ENCODE measurements at regions not wholly inside any gene's neighbourhood (a gene's known extent, or its start where the extent isn't known, plus 50 kb on each side); places are given as distances from the start of the nearest gene placed in this dataset.

GRCh38 chr5:72695659-72696058, 120.8 kb upstream of the TNPO1 start:
- ChIA-PET CTCF (no interaction called here), POLR2A (no interaction called here)
- TF ChIP-seq CTCF (IDR thresholded peaks at IDR 0.05; ENCODE audit: control extremely low read depth, extremely low read depth, low read depth, missing control alignments) = no peak
- DNase-seq (ENCODE audit: extremely low spot score) = no peak

- ChIA-PET CTCF (no interaction called here), POLR2A (no interaction called here)
- TF ChIP-seq CTCF (IDR thresholded peaks at IDR 0.05; ENCODE audit: control extremely low read depth, extremely low read depth, low read depth, missing control alignments) = no peak
- no peak for DNase-seq (ENCODE audit: extremely low spot score)
Observed at GRCh38 chr5:72694856-72695255, 121.6 kb upstream of the TNPO1 start.

- TF ChIP-seq CTCF (IDR thresholded peaks at IDR 0.05; ENCODE audit: control extremely low read depth, extremely low read depth, low read depth, missing control alignments) = no peak
- ChIA-PET POLR2A (no interaction called here), CTCF (interaction anchor here (1.0 kb wide), 1 partner anchor 14 kb away, joined by 3 read pairs; no protein-coding TSS in a partner anchor)
- no peak for DNase-seq (ENCODE audit: extremely low spot score)
Observed at GRCh38 chr5:72693546-72694205, 122.8 kb upstream of the TNPO1 start.

- CTCF ChIA-PET = interaction anchor here (1.1 kb wide), 1 partner anchor 17 kb away, joined by 3 read pairs; no protein-coding TSS in a partner anchor
- no peak for TF ChIP-seq CTCF (IDR thresholded peaks at IDR 0.05; ENCODE audit: control extremely low read depth, extremely low read depth, low read depth, missing control alignments)
- no peak for DNase-seq (ENCODE audit: extremely low spot score)
- POLR2A ChIA-PET = no interaction called here
Observed at GRCh38 chr5:72692651-72693442, 123.6 kb upstream of the TNPO1 start.

GRCh38 chr5:72692231-72692637, 124.2 kb upstream of the TNPO1 start:
- TF ChIP-seq CTCF (IDR thresholded peaks at IDR 0.05; ENCODE audit: control extremely low read depth, extremely low read depth, low read depth, missing control alignments) = no peak
- CTCF ChIA-PET = interaction anchor here (1.1 kb wide), 1 partner anchor 17 kb away, joined by 3 read pairs; no protein-coding TSS in a partner anchor
- DNase-seq (ENCODE audit: extremely low spot score) = no peak
- POLR2A ChIA-PET = no interaction called here

GRCh38 chr5:72691751-72692150, 124.7 kb upstream of the TNPO1 start:
- CTCF ChIA-PET = interaction anchor here (1.1 kb wide), 1 partner anchor 18 kb away, joined by 3 read pairs; no protein-coding TSS in a partner anchor
- no peak for TF ChIP-seq CTCF (IDR thresholded peaks at IDR 0.05; ENCODE audit: control extremely low read depth, extremely low read depth, low read depth, missing control alignments)
- DNase-seq (ENCODE audit: extremely low spot score) = no peak
- POLR2A ChIA-PET = no interaction called here

Data from GM10248 (cell line).